Islet precursor cell (in vitro differentiated cells): ENCODE measurements at regions not wholly inside any gene's neighbourhood (a gene's known extent, or its start where the extent isn't known, plus 50 kb on each side); places are given as distances from the start of the nearest gene placed in this dataset.

Source experiments
- DNase-seq: peaks from one replicate; pipeline ENCODE4 v3.0.0-alpha.2; 2018

DNA sequence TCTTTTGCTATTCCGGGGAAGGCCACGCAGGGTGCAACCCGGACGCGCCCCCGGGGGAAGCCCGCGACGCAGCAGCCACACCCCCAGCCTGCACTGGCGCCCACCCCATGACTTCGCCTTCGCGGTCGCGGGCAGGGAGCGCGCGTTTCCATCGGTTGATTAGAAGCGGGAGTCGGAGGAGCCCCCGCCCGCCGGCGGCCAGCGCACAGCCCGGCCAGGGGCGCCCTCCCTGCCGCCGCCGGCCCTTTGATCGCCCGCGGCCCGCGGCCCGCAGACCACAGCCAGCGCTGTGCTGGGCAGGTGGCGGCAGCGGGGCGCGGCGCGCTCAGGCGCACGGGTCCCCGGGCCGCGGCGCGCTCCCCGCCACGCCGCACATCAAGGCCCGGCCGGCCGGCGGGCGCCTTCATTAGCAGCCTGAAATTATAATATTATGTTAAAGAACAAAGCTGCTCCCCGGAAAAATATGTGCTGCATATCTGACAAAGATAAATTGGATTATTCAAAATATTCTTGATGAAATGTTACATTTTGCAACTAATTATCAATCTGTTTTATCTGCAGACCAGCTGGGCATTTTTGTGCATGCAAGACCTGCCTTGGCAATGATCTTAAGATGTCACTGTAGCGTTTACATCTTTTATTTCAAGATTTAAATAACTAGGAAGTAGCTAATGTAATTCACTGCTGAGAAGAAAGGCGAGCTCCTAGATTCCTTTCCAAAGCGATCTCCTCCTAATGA lies 160.7 kb upstream of the MKI67 start:
- DNase-seq, result no peak

GRCh38 chr10:128287921-128288320 lies 161.7 kb upstream of the MKI67 start:
- DNase-seq, result no peak

- DNase-seq, result no peak
These were observed 163.4 kb upstream of the MKI67 start for GRCh38 chr10:128289621-128290020.

- no peak for DNase-seq
These were observed 168.8 kb upstream of the MKI67 start for GRCh38 chr10:128295003-128295402.

GRCh38 chr10:128296253-128297007 lies 170.2 kb upstream of the MKI67 start:
- DNase-seq, result no peak

GRCh38 chr10:128297709-128298378 lies 171.6 kb upstream of the MKI67 start:
- DNase-seq, result no peak

- DNase-seq, result no peak
These were observed 172.4 kb upstream of the MKI67 start for GRCh38 chr10:128298587-128298986.

DNA sequence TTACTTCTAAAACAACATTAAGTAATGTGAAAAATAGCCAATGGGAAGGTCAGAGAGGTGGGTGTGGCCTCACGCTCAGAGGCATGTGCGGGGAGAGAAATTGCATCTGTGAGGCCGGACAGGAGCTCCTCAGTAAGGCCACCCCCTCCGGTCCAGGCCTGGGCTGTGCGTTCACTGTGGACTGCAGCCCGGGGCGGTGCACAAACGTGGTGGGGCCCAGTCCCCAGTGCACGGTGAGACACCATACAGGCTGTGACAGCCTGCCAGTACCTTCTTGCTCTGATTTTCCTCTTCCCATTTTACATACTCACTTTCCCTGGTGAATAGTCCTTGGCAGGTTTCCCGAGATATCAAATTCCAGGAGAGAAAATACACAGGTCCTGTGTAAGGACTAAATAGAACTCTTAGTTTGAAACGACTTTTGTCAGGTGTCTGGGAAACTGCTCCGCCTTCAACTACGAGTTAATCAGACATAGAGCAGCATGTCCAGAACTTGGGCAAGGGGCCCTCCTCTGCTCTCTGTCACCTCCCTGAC lies 174.1 kb upstream of the MKI67 start:
- DNase-seq, result no peak

GRCh38 chr10:128301051-128301450 lies 174.8 kb upstream of the MKI67 start:
- DNase-seq, result no peak

- no peak for DNase-seq
These were observed 176.6 kb upstream of the MKI67 start for GRCh38 chr10:128302808-128303207.

- DNase-seq, result no peak
These were observed 178.0 kb upstream of the MKI67 start for GRCh38 chr10:128304271-128304670.

- peak; percentile 43 for DNase-seq
These were observed 179.6 kb upstream of the MKI67 start for GRCh38 chr10:128305601-128306345.

- peak; percentile 29 for DNase-seq
These were observed 180.3 kb upstream of the MKI67 start for GRCh38 chr10:128306535-128306934.

DNA sequence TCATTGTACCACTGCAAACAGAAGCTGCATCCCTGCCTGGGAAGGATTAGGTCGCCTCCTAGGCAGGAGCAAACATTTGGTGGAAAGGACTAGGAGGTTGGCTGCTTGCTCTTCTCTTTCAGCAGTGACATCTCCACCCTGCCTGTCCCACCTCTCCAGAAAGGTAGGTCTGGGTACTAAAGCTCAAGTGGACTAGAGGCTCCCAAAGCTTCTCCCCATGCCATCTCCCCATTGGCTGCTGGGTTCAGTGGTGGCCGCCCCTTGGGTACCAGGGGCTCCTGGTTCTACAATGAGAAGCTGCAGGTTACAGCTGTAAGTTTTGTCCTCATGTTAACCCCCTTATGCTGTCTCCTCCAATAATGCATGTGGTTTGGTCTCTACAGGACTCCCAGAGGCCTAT lies 180.7 kb upstream of the MKI67 start:
- DNase-seq, result peak; percentile 16

DNA sequence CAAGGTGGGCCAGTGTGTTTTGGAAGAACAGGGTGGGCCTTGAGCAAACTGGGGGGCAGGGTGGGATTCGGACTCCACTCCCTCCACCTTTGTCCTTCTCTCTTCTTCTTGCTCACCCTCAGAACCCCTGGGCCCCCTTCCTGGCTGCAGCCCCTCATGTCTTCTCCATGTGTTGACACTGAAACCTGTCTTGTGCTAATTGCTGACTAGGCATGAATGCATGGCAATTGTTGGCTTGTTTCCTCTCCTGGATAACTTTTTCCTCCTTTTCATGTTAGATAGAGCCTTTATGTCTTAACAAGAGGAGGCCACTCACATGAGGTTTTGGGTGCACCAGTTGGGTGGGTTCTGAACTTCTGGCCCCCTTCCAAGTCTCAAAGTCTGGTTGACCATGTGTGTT lies 181.6 kb upstream of the MKI67 start:
- peak; percentile 27 for DNase-seq

DNA sequence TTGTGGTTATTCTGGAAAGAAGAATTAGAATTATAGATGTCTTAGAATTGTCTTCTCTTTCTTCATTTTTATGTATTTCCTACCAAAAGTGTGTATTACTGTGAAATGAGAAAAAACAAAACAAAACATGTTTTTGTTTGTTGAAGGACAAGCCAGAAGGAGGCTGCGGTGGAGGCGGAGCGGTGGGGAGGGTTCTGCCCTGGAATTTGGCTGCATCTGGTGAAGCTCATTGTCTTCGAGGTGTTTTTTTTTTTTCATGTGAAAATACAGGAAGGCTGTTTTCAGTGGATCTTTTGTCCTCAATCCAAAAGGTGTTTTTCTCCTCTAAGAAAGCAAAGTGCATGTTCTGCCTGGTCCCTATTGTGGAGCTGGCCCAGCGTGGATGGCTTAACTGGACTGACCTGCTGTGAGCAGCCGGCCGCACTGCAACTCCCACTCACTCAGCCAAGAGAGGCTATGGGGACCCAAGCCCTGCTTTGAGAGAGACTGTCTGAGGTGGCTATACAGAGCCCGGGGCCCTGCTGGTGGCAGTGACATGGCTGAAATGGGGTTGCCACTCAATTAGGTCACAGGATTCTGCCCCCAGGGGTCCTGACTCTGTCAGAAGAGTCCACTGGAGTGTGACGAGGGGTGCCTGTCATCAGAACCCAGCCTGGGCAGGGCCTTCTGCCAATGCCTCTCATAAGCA lies 184.9 kb upstream of the MKI67 start:
- peak; percentile 59 for DNase-seq

DNA sequence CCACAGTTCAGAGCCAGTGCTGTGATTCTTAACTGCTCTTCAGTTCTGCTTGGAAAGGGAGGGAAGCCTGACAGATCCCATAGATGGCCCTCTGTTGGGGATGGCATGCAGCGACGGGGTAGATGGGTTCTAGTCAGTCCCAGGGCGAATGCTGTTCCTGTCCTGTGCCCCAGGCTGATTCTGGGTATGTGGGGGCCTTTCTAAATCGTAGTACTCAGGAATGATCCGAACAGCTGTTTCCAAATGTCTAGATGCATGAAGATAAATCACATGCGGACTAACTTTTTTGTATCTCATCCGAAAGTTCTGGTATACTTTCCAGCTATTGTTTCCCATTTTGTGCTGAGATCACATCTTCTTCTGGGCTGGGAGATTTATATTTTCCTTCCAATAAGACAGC lies 186.0 kb upstream of the MKI67 start:
- no peak for DNase-seq

GRCh38 chr10:128314686-128315085 lies 188.5 kb upstream of the MKI67 start:
- no peak for DNase-seq

GRCh38 chr10:128316121-128316726 lies 190.0 kb upstream of the MKI67 start:
- peak; percentile 17 for DNase-seq

DNA sequence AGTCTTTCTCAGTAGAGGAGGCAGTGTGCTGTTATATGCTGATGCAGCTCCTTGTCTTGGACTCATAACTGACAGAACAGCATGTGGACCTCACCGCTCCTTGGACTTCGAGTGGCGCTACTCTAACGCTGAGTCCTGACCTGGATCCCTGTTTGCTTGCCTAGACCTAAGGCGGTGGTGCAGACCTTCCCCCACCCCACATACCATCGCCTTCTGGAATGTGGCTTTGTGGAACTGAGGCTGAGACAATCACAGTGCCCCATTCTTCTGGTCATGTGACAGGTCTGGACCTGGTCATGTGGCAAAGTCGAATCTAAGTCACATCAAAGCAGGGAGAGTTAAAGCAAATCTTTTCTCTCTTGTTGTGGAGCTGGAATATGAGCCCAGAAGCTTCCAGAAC lies 190.7 kb upstream of the MKI67 start:
- DNase-seq, result peak; percentile 77

DNA sequence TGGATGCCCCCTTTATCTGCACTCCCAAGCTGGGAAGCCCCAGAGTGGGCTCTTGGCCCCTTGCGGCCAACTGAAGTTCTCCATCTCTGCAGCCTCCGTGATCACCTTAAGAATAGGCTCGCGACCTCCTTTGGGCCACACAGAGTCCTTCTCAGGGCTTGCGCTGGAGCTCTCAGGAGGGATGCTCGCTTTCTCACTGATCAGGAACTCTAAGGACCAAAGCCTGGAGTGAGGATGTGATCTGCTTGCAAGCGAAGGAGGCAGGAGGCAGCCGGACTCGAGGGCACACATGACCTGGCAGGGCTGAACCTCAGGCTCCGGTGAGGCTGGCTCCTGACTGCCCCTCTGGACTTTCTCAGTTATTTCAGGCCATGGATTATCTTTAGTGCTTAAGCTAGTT lies 192.1 kb upstream of the MKI67 start:
- DNase-seq, result peak; percentile 43

- DNase-seq, result peak; percentile 38
These were observed 192.7 kb upstream of the MKI67 start for GRCh38 chr10:128318913-128319312.
